CD14-positive monocyte (primary cell): ENCODE measurements at regions not wholly inside any gene's neighbourhood (a gene's known extent, or its start where the extent isn't known, plus 50 kb on each side); places are given as distances from the start of the nearest gene placed in this dataset.

Source experiments
- DNase-seq, 3 donors: peaks; one replicate each; pipeline ENCODE4 v3.0.0-alpha.2; 2011 to 2022
- H2AFZ ChIP-seq: 2 replicates; pipeline ENCODE4 v1.6.0; 2012; ENCODE audit warnings: mild to moderate bottlenecking, low read depth, low read length, inconsistent platforms; ENCODE audit not compliant: insufficient read depth, poor library complexity, severe bottlenecking
- H3K27ac ChIP-seq, 2 donors: 1 replicate in 1 of 2; 2 replicates in 1 of 2; pipeline ENCODE4 v1.5.1; 2012 to 2013; ENCODE audit warnings: low read length in 2 of 2, control low read depth in 1 of 2, inconsistent platforms in 1 of 2, low read depth in 1 of 2, mild to moderate bottlenecking in 1 of 2
- H3K27me3 ChIP-seq, 2 donors: one replicate each; pipeline versions ENCODE4 v1.6.0 to v1.6.1; 2011 to 2013; ENCODE audit warnings: low read length in 2 of 2; ENCODE audit not compliant: control insufficient read depth in 2 of 2, insufficient read depth in 2 of 2
- H3K36me3 ChIP-seq, 2 donors: replicated peaks in 1 of 2; 1 replicate in 1 of 2; 2 replicates in 1 of 2; pipeline versions ENCODE4 v1.5.1 to v1.6.1; 2012 to 2013; ENCODE audit warnings: low read length in 2 of 2, control low read depth in 1 of 2, inconsistent platforms in 1 of 2, mild to moderate bottlenecking in 1 of 2; ENCODE audit not compliant: insufficient read depth in 2 of 2, control insufficient read depth in 1 of 2
- H3K4me1 ChIP-seq, 2 donors: 1 replicate in 1 of 2; 2 replicates in 1 of 2; pipeline versions ENCODE4 v1.5.1 to v1.6.1; 2012 to 2013; ENCODE audit warnings: low read length in 2 of 2, control low read depth in 1 of 2, inconsistent platforms in 1 of 2, mild to moderate bottlenecking in 1 of 2, moderate library complexity in 1 of 2; ENCODE audit not compliant: insufficient read depth in 2 of 2, control insufficient read depth in 1 of 2
- H3K4me2 ChIP-seq: replicated peaks from 2 replicates; pipeline ENCODE3; 2012; ENCODE audit warnings: low read length, moderate library complexity, mild to moderate bottlenecking; ENCODE audit not compliant: poor library complexity, severe bottlenecking; ENCODE audit errors: extremely low read depth
- H3K4me3 ChIP-seq, 3 experiments: fragments of 200-600 bp in 1 of 3; sonication (generic) in 1 of 3; replicated peaks in 1 of 3; 1 replicate in 2 of 3; 2 replicates in 1 of 3; pipeline ENCODE4 v1.5.1; 2011 to 2013; ENCODE audit warnings: low read length in 3 of 3, mild to moderate bottlenecking in 3 of 3, control low read depth in 2 of 3, low read depth in 2 of 3, inconsistent platforms in 1 of 3, moderate library complexity in 1 of 3
- H3K79me2 ChIP-seq: 2 replicates; pipeline ENCODE4 v1.6.0; 2012; ENCODE audit warnings: mild to moderate bottlenecking, control low read depth, inconsistent platforms, low read length, moderate library complexity; ENCODE audit not compliant: insufficient read depth
- H3K9ac ChIP-seq: 2 replicates; pipeline ENCODE4 v1.6.0; 2017; ENCODE audit warnings: low read length, mild to moderate bottlenecking; ENCODE audit not compliant: insufficient read depth, poor library complexity, severe bottlenecking
- H3K9me3 ChIP-seq, 2 donors: replicated peaks in 1 of 2; 1 replicate in 1 of 2; 2 replicates in 1 of 2; pipeline versions ENCODE4 v1.5.1 to v1.6.1; 2012 to 2013; ENCODE audit warnings: low read length in 2 of 2, control low read depth in 1 of 2; ENCODE audit not compliant: control insufficient read depth in 1 of 2, insufficient read depth in 1 of 2
- H4K20me1 ChIP-seq: 2 replicates; pipeline ENCODE4 v1.6.0; 2012; ENCODE audit warnings: mild to moderate bottlenecking, low read length, control low read depth, moderate library complexity; ENCODE audit not compliant: insufficient read depth
- H3K27ac Mint-ChIP-seq, 7 donors: one replicate each; pipeline ENCODE4 v1.8.0; 2020; ENCODE audit warnings: mild to moderate bottlenecking in 7 of 7, mixed read lengths in 7 of 7, moderate library complexity in 6 of 7, inconsistent platforms in 2 of 7
- H3K27me3 Mint-ChIP-seq, 3 donors: one replicate each; pipeline ENCODE4 v1.8.0; 2021 to 2022; ENCODE audit warnings: low read depth in 3 of 3, mild to moderate bottlenecking in 3 of 3, mixed read lengths in 3 of 3, moderate library complexity in 3 of 3, inconsistent platforms in 1 of 3
- H3K36me3 Mint-ChIP-seq, 2 donors: one replicate each; pipeline ENCODE4 v1.8.0; 2020; ENCODE audit warnings: mixed read lengths in 2 of 2, inconsistent platforms in 1 of 2, mild to moderate bottlenecking in 1 of 2
- H3K4me1 Mint-ChIP-seq: one replicate; pipeline ENCODE4 v1.8.0; 2020; ENCODE audit warnings: mild to moderate bottlenecking, mixed read lengths
- H3K4me3 Mint-ChIP-seq, 2 donors: one replicate each; pipeline ENCODE4 v1.8.0; 2020; ENCODE audit warnings: mild to moderate bottlenecking in 2 of 2, mixed read lengths in 2 of 2, moderate library complexity in 1 of 2
- H3K9me3 Mint-ChIP-seq, 7 donors: one replicate each; pipeline ENCODE4 v1.8.0; 2020 to 2022; ENCODE audit warnings: mixed read lengths in 7 of 7, mild to moderate bottlenecking in 6 of 7, moderate library complexity in 6 of 7, inconsistent platforms in 2 of 7
- CTCF ChIP-seq: fragments of 200-600 bp; IDR thresholded peaks from one replicate; pipeline ENCODE4 v1.8.0; 2022; ENCODE audit warnings: antibody characterized with exemption, mild to moderate bottlenecking
- WGBS: methylation state at CpG from one replicate; pipeline ENCODE4 v1.1.5; 2013; ENCODE audit warnings: missing lambda C conversion rate; ENCODE audit not compliant: insufficient coverage; 5-methylcytosine and 5-hydroxymethylcytosine counted together
- intact Hi-C, 2 donors: fragments of 100-400 bp; cut with micrococcal nuclease; formaldehyde crosslinking; loops; one replicate each; pipeline versions ENCODE4 v1.15.0 to v1.15.1; 2023

- H3K4me3 ChIP-seq = no peak overlapping the region
These were observed 108.5 kb downstream of the ERCC5 start for GRCh38 chr13:102954350-102954749.

DNA sequence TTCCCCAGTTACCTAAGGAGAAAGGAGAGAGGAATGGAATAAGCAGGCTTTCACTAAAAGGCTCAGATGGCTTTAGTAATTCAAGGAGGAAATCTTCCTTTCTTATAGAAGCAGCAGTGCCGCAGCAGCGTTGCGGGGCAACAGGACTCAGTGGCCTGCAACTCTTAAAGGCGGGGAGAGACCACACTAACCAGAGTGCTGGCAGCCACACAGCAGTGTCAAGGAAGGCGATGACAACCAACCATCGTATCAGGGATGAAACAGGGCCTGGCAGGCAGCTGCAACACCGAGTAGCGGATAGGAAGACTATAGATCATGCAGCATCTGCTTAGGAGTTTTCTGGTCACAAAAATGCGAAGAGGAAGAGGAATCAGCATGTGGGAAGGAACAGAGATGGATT, 106.0 kb downstream of the ERCC5 start:
- no peak for DNase-seq
- 88% methylated on average over 8 of the region's 9 CpGs for WGBS
- Histone ChIP-seq H3K27ac (no peak overlapping the region), H3K27me3 (no peaks in the 10 kb centered on the region), H3K36me3 (no peaks in the 10 kb centered on the region), H3K4me3 (no peak overlapping the region), H3K79me2 (no peaks in the 10 kb centered on the region), H3K9me3 (no peaks in the 10 kb centered on the region), H4K20me1 (no peaks in the 10 kb centered on the region), H2AFZ (no peak overlapping the region), H3K4me1 (no peaks in the 10 kb centered on the region), H3K9ac (no peak overlapping the region), H3K4me2 (no peak overlapping the region)
- no peak overlapping the region for H3K4me3 Mint-ChIP-seq
- H3K9me3 Mint-ChIP-seq = peaks cover 0 to 3% (median 2%) of the 10 kb centered on the region in 7 donors
- no peak for TF ChIP-seq CTCF
- H3K27ac Mint-ChIP-seq = no peak overlapping the region
- H3K27me3 Mint-ChIP-seq = peaks cover 0 to 3% (median 2%) of the 10 kb centered on the region in 3 donors
- intact Hi-C loops = no loop called here
- no peaks in the 10 kb centered on the region for H3K36me3 Mint-ChIP-seq
- H3K4me1 Mint-ChIP-seq = no peaks in the 10 kb centered on the region

More at GRCh38 chr13:102954350-102954749, 108.5 kb downstream of the ERCC5 start:
- Histone ChIP-seq H3K9me3 (no peaks in the 10 kb centered on the region), H3K36me3 (no peaks in the 10 kb centered on the region), H3K9ac (no peak overlapping the region), H3K79me2 (no peaks in the 10 kb centered on the region), H2AFZ (no peak overlapping the region), H3K4me1 (no peaks in the 10 kb centered on the region), H3K27ac (no peak overlapping the region), H3K27me3 (no peaks in the 10 kb centered on the region), H4K20me1 (no peaks in the 10 kb centered on the region), H3K4me2 (no peak overlapping the region)
- H3K36me3 Mint-ChIP-seq = no peaks in the 10 kb centered on the region
- no peak overlapping the region for H3K27ac Mint-ChIP-seq
- H3K4me1 Mint-ChIP-seq = no peaks in the 10 kb centered on the region
- DNase-seq = no peak
- 95% methylated on average over 2 of the region's 3 CpGs for WGBS
- intact Hi-C loops = no loop called here
- H3K4me3 Mint-ChIP-seq = no peak overlapping the region
- TF ChIP-seq CTCF = no peak
- peaks cover 0 to 6% (median 2%) of the 10 kb centered on the region in 7 donors for H3K9me3 Mint-ChIP-seq
- H3K27me3 Mint-ChIP-seq = peaks cover 0 to 3% (median 0%) of the 10 kb centered on the region in 3 donors
